Stomach (tissue), 4 donors: ENCODE measurements at regions not wholly inside any gene's neighbourhood (a gene's known extent, or its start where the extent isn't known, plus 50 kb on each side); places are given as distances from the start of the nearest gene placed in this dataset.

Experiments
- CTCF ChIP-seq, 7 experiments: fragments of 450-650 bp in 4 of 7; fragments of 200-600 bp in 3 of 7; sonication (generic) in 3 of 7; IDR thresholded peaks; one replicate each; pipeline ENCODE4 v1.5.1; 2016 to 2019; ENCODE audit warnings: antibody characterized with exemption in 7 of 7, control low read depth in 2 of 7, mild to moderate bottlenecking in 1 of 7
- EP300 ChIP-seq: sonication (generic); formaldehyde crosslinking; IDR thresholded peaks from one replicate; pipeline ENCODE4 v1.6.1; 2017; ENCODE audit warnings: antibody characterized with exemption
- POLR2A ChIP-seq, 4 donors: fragments of 450-650 bp; IDR thresholded peaks; one replicate each; pipeline ENCODE4 v1.6.1; 2016; ENCODE audit warnings: antibody characterized with exemption in 4 of 4, control low read depth in 2 of 4, mild to moderate bottlenecking in 1 of 4, moderate library complexity in 1 of 4
- POLR2AphosphoS5 ChIP-seq, 3 donors: sonication (generic); formaldehyde crosslinking; IDR thresholded peaks; one replicate each; pipeline ENCODE4 v1.6.1; 2016; ENCODE audit warnings: antibody characterized with exemption in 3 of 3

GRCh38 chr13:44818428-44818827 lies 170.8 kb downstream of the NUFIP1 start:
- TF ChIP-seq CTCF (IDR thresholded peaks at IDR 0.05), result peak in 3 of 7 experiments; percentile 9 to 16 (median 14)
- no peak for TF ChIP-seq POLR2A (IDR thresholded peaks at IDR 0.05)
- peak in 1 of 3 donors; percentile 6 for TF ChIP-seq POLR2AphosphoS5 (IDR thresholded peaks at IDR 0.05)
- TF ChIP-seq EP300, result no peak
